ENCODE measurements at regions not wholly inside any gene's neighbourhood (a gene's known extent, or its start where the extent isn't known, plus 50 kb on each side); places are given as distances from the start of the nearest gene placed in this dataset.

- H2BK5ac ChIP-seq (ENCODE audit: low read depth, low read length, poor library complexity): no peak overlapping the region
- no CpG with 5 or more reads among the region's 1 CpG for WGBS (ENCODE audit: extremely low coverage, insufficient coverage, insufficient read length)
Observed at GRCh38 chr3:147924755-147925154, 515.6 kb downstream of the ZIC1 start.

GRCh38 chr3:147925272-147925671 is 516.1 kb downstream of the ZIC1 start:
- Histone ChIP-seq H2BK12ac (ENCODE audit: low read length) (no peak overlapping the region), H3K4me3 (ENCODE audit: low read depth, low read length) (no peak overlapping the region), H4K8ac (ENCODE audit: low read depth, low read length) (no peak overlapping the region), H3K79me2 (ENCODE audit: control insufficient read depth, insufficient read depth, low read length, poor library complexity) (no peaks in the 10 kb centered on the region), H2BK5ac (ENCODE audit: low read depth, low read length, poor library complexity) (no peak overlapping the region), H2BK120ac (ENCODE audit: insufficient read depth, low read length, poor library complexity) (no peak overlapping the region), H4K12ac (ENCODE audit: low read depth, low read length) (no peak overlapping the region), H3K4me2 (ENCODE audit: low read length) (no peak overlapping the region), H2AK5ac (ENCODE audit: low read length) (no peak overlapping the region), H3K18ac (ENCODE audit: low read length) (no peak overlapping the region), H4K91ac (ENCODE audit: low read depth, low read length) (no peak overlapping the region), H3K14ac (ENCODE audit: low read length) (no peak overlapping the region), H3K23ac (ENCODE audit: low read length) (no peak overlapping the region), H3K4me1 (ENCODE audit: control insufficient read depth in 1 of 2, insufficient read depth in 2 of 2, low read length in 2 of 2) (no peaks in the 10 kb centered on the region), H3K79me1 (ENCODE audit: low read length) (no peaks in the 10 kb centered on the region), H3K4ac (ENCODE audit: low read depth, low read length) (no peak overlapping the region), H3K27ac (ENCODE audit: low read depth, low read length) (no peak overlapping the region), H3K9ac (ENCODE audit: low read length) (no peak overlapping the region), H3K27me3 (ENCODE audit: insufficient read depth, low read length) (no peaks in the 10 kb centered on the region), H2AFZ (ENCODE audit: insufficient read depth, low read length, poor library complexity) (no peak overlapping the region), H3K36me3 (ENCODE audit: control insufficient read depth in 1 of 2, insufficient read depth in 2 of 2, low read length in 2 of 2) (no peaks in the 10 kb centered on the region), H3K9me3 (ENCODE audit: insufficient read depth, low read depth, low read length) (no peaks in the 10 kb centered on the region)
- DNase-seq: no peak

More at GRCh38 chr3:147924755-147925154, 515.6 kb downstream of the ZIC1 start:
- no peak for DNase-seq
- no peak overlapping the region for H3K9ac ChIP-seq (ENCODE audit: low read length)
- no peaks in the 10 kb centered on the region for H3K79me1 ChIP-seq (ENCODE audit: low read length)
- H3K79me2 ChIP-seq (ENCODE audit: control insufficient read depth, insufficient read depth, low read length, poor library complexity): no peaks in the 10 kb centered on the region
- no peak overlapping the region for H3K23ac ChIP-seq (ENCODE audit: low read length)
- no peak overlapping the region for H2BK120ac ChIP-seq (ENCODE audit: insufficient read depth, low read length, poor library complexity)
- no peak overlapping the region for H4K12ac ChIP-seq (ENCODE audit: low read depth, low read length)
- no peaks in the 10 kb centered on the region for H3K27me3 ChIP-seq (ENCODE audit: insufficient read depth, low read length)
- no peak overlapping the region for H3K4ac ChIP-seq (ENCODE audit: low read depth, low read length)
- H3K9me3 ChIP-seq (ENCODE audit: insufficient read depth, low read depth, low read length): no peaks in the 10 kb centered on the region
- H3K4me3 ChIP-seq (ENCODE audit: low read depth, low read length): no peak overlapping the region
- no peak overlapping the region for H3K18ac ChIP-seq (ENCODE audit: low read length)
- H2AFZ ChIP-seq (ENCODE audit: insufficient read depth, low read length, poor library complexity): no peak overlapping the region
- H2BK12ac ChIP-seq (ENCODE audit: low read length): no peak overlapping the region
- H3K4me1 ChIP-seq (ENCODE audit: control insufficient read depth in 1 of 2, insufficient read depth in 2 of 2, low read length in 2 of 2): no peaks in the 10 kb centered on the region
- no peaks in the 10 kb centered on the region for H3K36me3 ChIP-seq (ENCODE audit: control insufficient read depth in 1 of 2, insufficient read depth in 2 of 2, low read length in 2 of 2)
- H4K91ac ChIP-seq (ENCODE audit: low read depth, low read length): no peak overlapping the region
- no peak overlapping the region for H3K27ac ChIP-seq (ENCODE audit: low read depth, low read length)
- no peak overlapping the region for H2AK5ac ChIP-seq (ENCODE audit: low read length)
- H3K14ac ChIP-seq (ENCODE audit: low read length): no peak overlapping the region
- no peak overlapping the region for H4K8ac ChIP-seq (ENCODE audit: low read depth, low read length)
- no peak overlapping the region for H3K4me2 ChIP-seq (ENCODE audit: low read length)

GRCh38 chr3:147930232-147930807 is 521.2 kb downstream of the ZIC1 start:
- Histone ChIP-seq H4K8ac (ENCODE audit: low read depth, low read length) (no peak overlapping the region), H3K14ac (ENCODE audit: low read length) (no peak overlapping the region), H3K4me1 (ENCODE audit: control insufficient read depth in 1 of 2, insufficient read depth in 2 of 2, low read length in 2 of 2) (no peaks in the 10 kb centered on the region), H3K18ac (ENCODE audit: low read length) (no peak overlapping the region), H3K23ac (ENCODE audit: low read length) (no peak overlapping the region), H2BK5ac (ENCODE audit: low read depth, low read length, poor library complexity) (no peak overlapping the region), H3K79me2 (ENCODE audit: control insufficient read depth, insufficient read depth, low read length, poor library complexity) (no peaks in the 10 kb centered on the region), H3K27me3 (ENCODE audit: insufficient read depth, low read length) (no peaks in the 10 kb centered on the region), H3K4me3 (ENCODE audit: low read depth, low read length) (no peak overlapping the region), H2AK5ac (ENCODE audit: low read length) (no peak overlapping the region), H3K4ac (ENCODE audit: low read depth, low read length) (no peak overlapping the region), H3K36me3 (ENCODE audit: control insufficient read depth in 1 of 2, insufficient read depth in 2 of 2, low read length in 2 of 2) (no peaks in the 10 kb centered on the region), H2BK120ac (ENCODE audit: insufficient read depth, low read length, poor library complexity) (no peak overlapping the region), H2BK12ac (ENCODE audit: low read length) (no peak overlapping the region), H4K91ac (ENCODE audit: low read depth, low read length) (no peak overlapping the region), H4K12ac (ENCODE audit: low read depth, low read length) (no peak overlapping the region), H3K27ac (ENCODE audit: low read depth, low read length) (no peak overlapping the region), H3K9ac (ENCODE audit: low read length) (no peak overlapping the region), H2AFZ (ENCODE audit: insufficient read depth, low read length, poor library complexity) (no peak overlapping the region), H3K4me2 (ENCODE audit: low read length) (no peak overlapping the region), H3K79me1 (ENCODE audit: low read length) (no peaks in the 10 kb centered on the region), H3K9me3 (ENCODE audit: insufficient read depth, low read depth, low read length) (no peaks in the 10 kb centered on the region)
- WGBS (ENCODE audit: extremely low coverage, insufficient coverage, insufficient read length): no CpG with 5 or more reads among the region's 4 CpGs
- no peak for DNase-seq

GRCh38 chr3:147934451-147935180 is 525.5 kb downstream of the ZIC1 start:
- Histone ChIP-seq H3K9ac (ENCODE audit: low read length) (no peak overlapping the region), H3K23ac (ENCODE audit: low read length) (no peak overlapping the region), H3K27ac (ENCODE audit: low read depth, low read length) (no peak overlapping the region), H3K14ac (ENCODE audit: low read length) (no peak overlapping the region), H3K4me2 (ENCODE audit: low read length) (no peak overlapping the region), H4K8ac (ENCODE audit: low read depth, low read length) (no peak overlapping the region), H3K79me1 (ENCODE audit: low read length) (no peaks in the 10 kb centered on the region), H3K4me3 (ENCODE audit: low read depth, low read length) (no peak overlapping the region), H3K9me3 (ENCODE audit: insufficient read depth, low read depth, low read length) (no peaks in the 10 kb centered on the region), H2BK5ac (ENCODE audit: low read depth, low read length, poor library complexity) (no peak overlapping the region), H2AFZ (ENCODE audit: insufficient read depth, low read length, poor library complexity) (no peak overlapping the region), H3K4me1 (ENCODE audit: control insufficient read depth in 1 of 2, insufficient read depth in 2 of 2, low read length in 2 of 2) (no peaks in the 10 kb centered on the region), H4K12ac (ENCODE audit: low read depth, low read length) (no peak overlapping the region), H3K18ac (ENCODE audit: low read length) (no peak overlapping the region), H3K27me3 (ENCODE audit: insufficient read depth, low read length) (no peaks in the 10 kb centered on the region), H3K36me3 (ENCODE audit: control insufficient read depth in 1 of 2, insufficient read depth in 2 of 2, low read length in 2 of 2) (no peaks in the 10 kb centered on the region), H3K79me2 (ENCODE audit: control insufficient read depth, insufficient read depth, low read length, poor library complexity) (no peaks in the 10 kb centered on the region), H2BK12ac (ENCODE audit: low read length) (no peak overlapping the region), H3K4ac (ENCODE audit: low read depth, low read length) (no peak overlapping the region), H4K91ac (ENCODE audit: low read depth, low read length) (no peak overlapping the region), H2BK120ac (ENCODE audit: insufficient read depth, low read length, poor library complexity) (no peak overlapping the region), H2AK5ac (ENCODE audit: low read length) (no peak overlapping the region)
- no peak for DNase-seq
- no CpG with 5 or more reads among the region's 4 CpGs for WGBS (ENCODE audit: extremely low coverage, insufficient coverage, insufficient read length)

Data from trophoblast cell (in vitro differentiated cells and primary cell).